GM20000 (cell line): ENCODE measurements at regions not wholly inside any gene's neighbourhood (a gene's known extent, or its start where the extent isn't known, plus 50 kb on each side); places are given as distances from the start of the nearest gene placed in this dataset.
"Not testable (repeated sequence)": the region's sequence is repeated elsewhere in the genome, so short reads cannot be mapped to it uniquely, and the experiment has no call there.

ENCODE experiments used
- DNase-seq: peaks from one replicate; pipeline ENCODE4 v3.0.0; 2012; ENCODE audit warnings: low spot score
- TF ChIP-seq, protein P1 (sequence below): IDR thresholded peaks from 2 replicates; pipeline ENCODE4 v1.5.1; 2012; ENCODE audit warnings: mild to moderate bottlenecking, control low read depth; ENCODE audit errors: extremely low read depth, missing control alignments

DNA sequence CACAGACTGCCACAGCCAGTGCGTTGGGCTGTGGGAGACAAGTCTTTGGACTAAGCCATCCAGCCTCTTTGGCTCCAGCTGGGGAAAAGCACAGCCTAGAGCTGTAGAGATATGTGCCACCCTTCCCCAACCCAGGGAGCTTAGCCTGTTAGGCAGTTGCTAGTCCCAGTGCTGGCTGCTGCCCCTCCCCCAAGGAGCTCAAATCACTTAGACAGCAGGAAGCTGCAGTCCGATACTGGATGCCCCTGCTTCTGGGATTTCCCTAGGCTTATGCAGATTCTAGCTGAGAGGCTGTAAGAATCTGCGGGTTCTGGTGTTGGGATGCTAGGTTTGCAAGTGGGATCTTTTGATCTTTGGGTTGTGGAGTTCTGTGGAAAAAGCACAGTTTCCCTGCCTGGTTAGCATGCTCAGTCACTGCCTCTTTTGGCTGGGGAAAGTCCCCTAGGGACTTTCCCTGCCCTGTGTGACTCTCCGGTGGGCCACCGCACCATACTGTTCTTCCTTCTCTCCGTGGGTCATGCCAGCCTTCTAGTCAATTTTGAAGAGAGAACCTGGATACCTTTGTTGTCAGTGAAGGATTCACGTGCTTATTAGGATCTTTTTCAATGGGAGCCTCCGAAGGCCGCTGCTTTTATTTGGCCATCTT, 792.0 kb downstream of the KCNA4 start:
- no peak for DNase-seq
- TF ChIP-seq, protein P1, sequence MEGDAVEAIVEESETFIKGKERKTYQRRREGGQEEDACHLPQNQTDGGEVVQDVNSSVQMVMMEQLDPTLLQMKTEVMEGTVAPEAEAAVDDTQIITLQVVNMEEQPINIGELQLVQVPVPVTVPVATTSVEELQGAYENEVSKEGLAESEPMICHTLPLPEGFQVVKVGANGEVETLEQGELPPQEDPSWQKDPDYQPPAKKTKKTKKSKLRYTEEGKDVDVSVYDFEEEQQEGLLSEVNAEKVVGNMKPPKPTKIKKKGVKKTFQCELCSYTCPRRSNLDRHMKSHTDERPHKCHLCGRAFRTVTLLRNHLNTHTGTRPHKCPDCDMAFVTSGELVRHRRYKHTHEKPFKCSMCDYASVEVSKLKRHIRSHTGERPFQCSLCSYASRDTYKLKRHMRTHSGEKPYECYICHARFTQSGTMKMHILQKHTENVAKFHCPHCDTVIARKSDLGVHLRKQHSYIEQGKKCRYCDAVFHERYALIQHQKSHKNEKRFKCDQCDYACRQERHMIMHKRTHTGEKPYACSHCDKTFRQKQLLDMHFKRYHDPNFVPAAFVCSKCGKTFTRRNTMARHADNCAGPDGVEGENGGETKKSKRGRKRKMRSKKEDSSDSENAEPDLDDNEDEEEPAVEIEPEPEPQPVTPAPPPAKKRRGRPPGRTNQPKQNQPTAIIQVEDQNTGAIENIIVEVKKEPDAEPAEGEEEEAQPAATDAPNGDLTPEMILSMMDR: no peak

DNA sequence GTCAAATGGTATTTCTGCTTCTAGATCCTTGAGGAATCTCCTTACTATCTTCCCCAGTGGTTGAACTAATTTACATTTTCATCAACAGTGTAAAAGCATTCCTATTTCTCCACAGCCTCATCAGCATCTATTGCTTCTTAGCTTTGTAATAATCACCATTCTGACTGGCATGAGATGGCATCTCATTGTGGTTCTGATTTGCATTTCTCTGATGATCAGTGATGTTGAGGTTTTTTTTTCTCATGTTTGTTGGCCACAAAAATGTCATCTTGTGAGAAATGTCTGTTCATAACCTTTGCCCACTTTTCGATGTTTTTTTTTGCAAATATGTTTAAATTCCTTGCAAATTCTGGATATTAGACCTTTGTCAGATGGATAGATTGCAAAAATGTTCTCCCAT, 797.3 kb downstream of the KCNA4 start:
- not testable (repeated sequence) for DNase-seq

DNA sequence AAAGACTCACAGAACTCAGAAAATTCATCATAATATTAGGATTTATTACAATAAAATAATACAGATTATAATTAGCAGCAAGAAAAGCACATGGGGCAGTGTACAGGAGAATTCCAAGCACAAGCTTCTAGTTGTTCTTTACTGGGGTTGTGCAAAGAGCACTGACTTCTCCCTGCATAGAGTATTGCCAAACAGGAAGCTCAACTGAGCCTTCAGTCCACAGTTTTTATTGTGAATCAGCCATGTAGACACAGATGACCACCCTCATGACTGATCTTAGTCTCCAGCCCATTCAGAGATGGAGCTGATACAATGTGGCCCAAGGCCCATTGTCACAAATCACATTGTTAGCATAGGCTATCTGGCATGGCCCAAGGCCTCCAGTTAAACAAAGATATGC, 798.9 kb downstream of the KCNA4 start:
- DNase-seq: no peak
- TF ChIP-seq, protein P1: no peak

DNA sequence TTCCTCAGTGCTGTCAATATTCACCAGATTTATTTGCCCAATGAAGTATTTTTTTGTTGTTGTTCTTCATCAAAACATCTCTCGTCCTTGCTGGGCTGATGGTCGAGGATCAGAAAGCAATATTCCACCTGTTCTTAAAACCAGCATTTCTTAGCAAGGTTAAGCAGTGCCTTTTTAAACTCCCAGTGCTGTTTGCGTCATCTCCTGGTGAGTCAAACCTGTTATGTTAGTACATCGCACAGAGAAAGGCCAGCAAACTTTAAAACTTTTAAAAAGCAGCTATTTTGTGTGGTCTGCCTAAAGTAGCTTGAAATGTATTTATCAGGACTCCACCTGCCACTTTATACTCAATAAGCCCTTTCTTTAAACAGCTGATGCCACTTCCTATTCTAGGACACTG, 802.0 kb downstream of the KCNA4 start:
- no peak for DNase-seq
- TF ChIP-seq, protein P1: no peak

DNA sequence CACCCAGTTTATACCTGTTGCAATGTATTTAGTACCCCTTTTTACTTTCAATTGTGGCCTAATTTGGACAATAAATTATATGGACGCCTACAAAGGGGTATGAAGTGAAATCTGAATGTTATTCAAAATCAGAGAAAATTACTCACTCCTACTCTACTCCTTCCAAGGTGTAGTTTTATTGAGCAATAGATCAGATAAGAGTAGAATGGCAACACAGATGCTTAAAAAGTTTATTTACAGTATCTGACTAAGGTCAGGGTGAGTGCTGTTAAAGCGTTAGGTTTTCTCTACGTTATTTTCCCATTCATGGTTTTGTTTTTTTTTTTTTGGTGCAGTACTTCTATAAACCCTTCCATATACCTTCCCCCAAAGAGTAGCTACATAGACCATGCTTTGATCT, 805.6 kb downstream of the KCNA4 start:
- TF ChIP-seq, protein P1: no peak

DNA sequence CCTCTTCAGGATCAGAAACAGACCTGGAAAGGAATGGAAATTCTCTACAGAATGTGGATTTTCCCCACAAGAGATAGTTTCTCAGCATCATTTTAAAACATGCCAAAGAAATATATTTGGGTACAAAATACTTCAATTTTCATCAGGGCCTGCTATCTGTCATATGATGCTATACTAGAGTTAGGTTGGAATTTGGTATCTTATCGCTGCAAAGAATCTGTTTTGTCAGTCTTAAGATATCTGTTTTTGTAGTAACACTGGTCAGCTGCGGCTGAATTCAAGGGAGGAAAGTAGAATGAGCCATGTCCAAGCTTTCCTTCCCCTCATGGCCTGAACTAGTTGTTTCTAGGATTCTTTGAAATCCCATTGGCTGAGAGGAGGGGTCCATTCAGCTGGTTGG, 806.4 kb downstream of the KCNA4 start:
- TF ChIP-seq, protein P1: no peak
- DNase-seq: no peak

More for the DNA sequence above, 805.6 kb downstream of the KCNA4 start:
- no peak for DNase-seq

DNA sequence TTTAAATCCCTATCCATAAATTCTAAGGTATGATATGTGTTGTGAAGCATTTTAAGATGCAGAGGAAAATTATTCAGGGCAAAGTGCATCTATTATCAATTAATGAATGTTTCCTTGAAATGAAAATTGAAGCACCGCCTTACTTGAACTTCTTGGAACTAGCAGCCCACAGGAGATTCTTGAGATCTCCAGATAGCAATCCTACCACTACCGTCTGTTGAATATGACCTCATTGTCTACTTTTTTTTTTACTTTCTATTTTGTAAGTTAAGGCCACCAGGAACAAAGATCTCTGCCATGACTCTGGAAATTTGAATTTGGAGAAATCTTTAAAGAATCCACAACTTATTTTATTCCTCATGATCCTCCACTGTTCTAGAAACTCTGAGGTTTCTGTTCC, 808.7 kb downstream of the KCNA4 start:
- DNase-seq: no peak
- TF ChIP-seq, protein P1: no peak
